ENCODE measurements at regions not wholly inside any gene's neighbourhood (a gene's known extent, or its start where the extent isn't known, plus 50 kb on each side); places are given as distances from the start of the nearest gene placed in this dataset.

DNA sequence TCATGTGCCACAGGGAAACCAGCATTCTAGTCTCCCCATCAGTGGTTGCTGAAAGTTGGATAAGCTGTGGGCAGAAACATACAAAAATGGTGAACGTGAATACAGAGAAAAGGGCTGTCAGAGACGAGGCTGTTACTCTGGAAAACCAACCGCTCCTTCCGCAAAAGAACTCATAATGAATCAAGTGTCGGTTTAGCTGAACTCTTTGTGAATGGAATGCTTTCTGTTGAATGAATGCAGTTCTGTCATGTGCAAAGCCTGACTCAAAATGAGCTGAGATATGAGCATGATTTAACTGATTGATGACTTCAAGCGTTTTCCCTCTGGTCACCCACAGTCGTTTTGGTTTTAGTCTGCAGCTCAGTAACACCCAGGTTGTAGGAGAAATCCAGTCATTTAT lies 298.3 kb downstream of the ETS1 start:
- DNase-seq (ENCODE audit: low read depth in 1 of 2, low spot score in 1 of 2), result no peak
- ATAC-seq, result no peak
- TF ChIP-seq POLR2A (IDR thresholded peaks at IDR 0.05; ENCODE audit: low read length) (no peak), HOXB13 (CRISPR knock-in tag; IDR thresholded peaks at IDR 0.05; ENCODE audit: low read depth) (no peak), ZFP36 (IDR thresholded peaks at IDR 0.05; ENCODE audit: borderline replicate concordance, partially characterized antibody) (no peak), TFCP2L1 (CRISPR knock-in tag; IDR thresholded peaks at IDR 0.05) (no peak), KDM5A (IDR thresholded peaks at IDR 0.05) (no peak), RNF2 (IDR thresholded peaks at IDR 0.05; ENCODE audit: borderline replicate concordance, low read depth) (no peak), GATA3 (IDR thresholded peaks at IDR 0.05; ENCODE audit: borderline replicate concordance) (no peak), BHLHE40 (IDR thresholded peaks at IDR 0.05; ENCODE audit: low read depth, low read length) (no peak), HEYL (CRISPR knock-in tag; IDR thresholded peaks at IDR 0.05) (no peak), NPAS2 (CRISPR knock-in tag; IDR thresholded peaks at IDR 0.05; ENCODE audit: borderline replicate concordance) (no peak), RARB (CRISPR knock-in tag; IDR thresholded peaks at IDR 0.05) (no peak)
- TF ChIP-seq, protein P1, sequence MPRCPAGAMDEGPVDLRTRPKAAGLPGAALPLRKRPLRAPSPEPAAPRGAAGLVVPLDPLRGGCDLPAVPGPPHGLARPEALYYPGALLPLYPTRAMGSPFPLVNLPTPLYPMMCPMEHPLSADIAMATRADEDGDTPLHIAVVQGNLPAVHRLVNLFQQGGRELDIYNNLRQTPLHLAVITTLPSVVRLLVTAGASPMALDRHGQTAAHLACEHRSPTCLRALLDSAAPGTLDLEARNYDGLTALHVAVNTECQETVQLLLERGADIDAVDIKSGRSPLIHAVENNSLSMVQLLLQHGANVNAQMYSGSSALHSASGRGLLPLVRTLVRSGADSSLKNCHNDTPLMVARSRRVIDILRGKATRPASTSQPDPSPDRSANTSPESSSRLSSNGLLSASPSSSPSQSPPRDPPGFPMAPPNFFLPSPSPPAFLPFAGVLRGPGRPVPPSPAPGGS (IDR thresholded peaks at IDR 0.05), result no peak
- TF ChIP-seq, protein P2, sequence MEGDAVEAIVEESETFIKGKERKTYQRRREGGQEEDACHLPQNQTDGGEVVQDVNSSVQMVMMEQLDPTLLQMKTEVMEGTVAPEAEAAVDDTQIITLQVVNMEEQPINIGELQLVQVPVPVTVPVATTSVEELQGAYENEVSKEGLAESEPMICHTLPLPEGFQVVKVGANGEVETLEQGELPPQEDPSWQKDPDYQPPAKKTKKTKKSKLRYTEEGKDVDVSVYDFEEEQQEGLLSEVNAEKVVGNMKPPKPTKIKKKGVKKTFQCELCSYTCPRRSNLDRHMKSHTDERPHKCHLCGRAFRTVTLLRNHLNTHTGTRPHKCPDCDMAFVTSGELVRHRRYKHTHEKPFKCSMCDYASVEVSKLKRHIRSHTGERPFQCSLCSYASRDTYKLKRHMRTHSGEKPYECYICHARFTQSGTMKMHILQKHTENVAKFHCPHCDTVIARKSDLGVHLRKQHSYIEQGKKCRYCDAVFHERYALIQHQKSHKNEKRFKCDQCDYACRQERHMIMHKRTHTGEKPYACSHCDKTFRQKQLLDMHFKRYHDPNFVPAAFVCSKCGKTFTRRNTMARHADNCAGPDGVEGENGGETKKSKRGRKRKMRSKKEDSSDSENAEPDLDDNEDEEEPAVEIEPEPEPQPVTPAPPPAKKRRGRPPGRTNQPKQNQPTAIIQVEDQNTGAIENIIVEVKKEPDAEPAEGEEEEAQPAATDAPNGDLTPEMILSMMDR (IDR thresholded peaks at IDR 0.05), result no peak
- TF ChIP-seq, protein P3, sequence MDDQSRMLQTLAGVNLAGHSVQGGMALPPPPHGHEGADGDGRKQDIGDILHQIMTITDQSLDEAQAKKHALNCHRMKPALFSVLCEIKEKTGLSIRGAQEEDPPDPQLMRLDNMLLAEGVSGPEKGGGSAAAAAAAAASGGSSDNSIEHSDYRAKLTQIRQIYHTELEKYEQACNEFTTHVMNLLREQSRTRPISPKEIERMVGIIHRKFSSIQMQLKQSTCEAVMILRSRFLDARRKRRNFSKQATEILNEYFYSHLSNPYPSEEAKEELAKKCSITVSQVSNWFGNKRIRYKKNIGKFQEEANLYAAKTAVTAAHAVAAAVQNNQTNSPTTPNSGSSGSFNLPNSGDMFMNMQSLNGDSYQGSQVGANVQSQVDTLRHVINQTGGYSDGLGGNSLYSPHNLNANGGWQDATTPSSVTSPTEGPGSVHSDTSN (IDR thresholded peaks at IDR 0.05), result no peak
- TF ChIP-seq, protein P4, sequence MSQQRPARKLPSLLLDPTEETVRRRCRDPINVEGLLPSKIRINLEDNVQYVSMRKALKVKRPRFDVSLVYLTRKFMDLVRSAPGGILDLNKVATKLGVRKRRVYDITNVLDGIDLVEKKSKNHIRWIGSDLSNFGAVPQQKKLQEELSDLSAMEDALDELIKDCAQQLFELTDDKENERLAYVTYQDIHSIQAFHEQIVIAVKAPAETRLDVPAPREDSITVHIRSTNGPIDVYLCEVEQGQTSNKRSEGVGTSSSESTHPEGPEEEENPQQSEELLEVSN (IDR thresholded peaks at IDR 0.05; ENCODE audit: borderline replicate concordance, low read depth), result no peak
- TF ChIP-seq, protein P5, sequence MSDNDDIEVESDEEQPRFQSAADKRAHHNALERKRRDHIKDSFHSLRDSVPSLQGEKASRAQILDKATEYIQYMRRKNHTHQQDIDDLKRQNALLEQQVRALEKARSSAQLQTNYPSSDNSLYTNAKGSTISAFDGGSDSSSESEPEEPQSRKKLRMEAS (IDR thresholded peaks at IDR 0.05), result no peak
- TF ChIP-seq, protein P6, sequence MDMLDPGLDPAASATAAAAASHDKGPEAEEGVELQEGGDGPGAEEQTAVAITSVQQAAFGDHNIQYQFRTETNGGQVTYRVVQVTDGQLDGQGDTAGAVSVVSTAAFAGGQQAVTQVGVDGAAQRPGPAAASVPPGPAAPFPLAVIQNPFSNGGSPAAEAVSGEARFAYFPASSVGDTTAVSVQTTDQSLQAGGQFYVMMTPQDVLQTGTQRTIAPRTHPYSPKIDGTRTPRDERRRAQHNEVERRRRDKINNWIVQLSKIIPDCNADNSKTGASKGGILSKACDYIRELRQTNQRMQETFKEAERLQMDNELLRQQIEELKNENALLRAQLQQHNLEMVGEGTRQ (IDR thresholded peaks at IDR 0.05), result no peak
- Histone ChIP-seq H3K4me2 (no peak overlapping the region), H3K9me3 (no peaks in the 10 kb centered on the region), H3K27ac (no peak overlapping the region), H3K4me1 (no peaks in the 10 kb centered on the region), H3K4me3 (no peak overlapping the region)
- no peak for FAIRE-seq
- ChIA-PET POLR2A (no interaction called here), CTCF (interaction anchor here (0.7 to 4.4 kb wide), 6 partner anchors 78 to 343 kb away, joined by 3 to 58 read pairs (median 3); no protein-coding TSS in a partner anchor)
- 67% methylated on average over 7 of the region's 7 CpGs for WGBS (ENCODE audit: missing lambda C conversion rate)

DNA sequence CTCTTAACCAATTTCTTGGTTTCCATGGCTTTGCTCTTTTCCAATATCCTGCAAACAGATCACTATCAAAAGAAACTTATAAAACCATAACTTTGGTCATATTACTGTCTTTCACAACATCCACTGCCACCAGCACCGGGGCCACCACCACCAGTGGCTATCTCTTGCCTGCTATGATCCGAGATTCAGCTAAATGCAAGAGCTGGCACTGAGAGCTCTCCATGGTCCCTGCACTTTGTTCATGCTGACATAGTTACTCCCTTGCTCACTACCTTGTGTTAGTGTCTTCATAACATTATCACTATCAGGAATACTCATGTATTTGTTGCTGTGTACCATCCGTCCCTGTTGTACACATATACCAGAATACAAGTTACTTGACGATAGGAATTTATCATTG lies 299.0 kb downstream of the ETS1 start:
- ATAC-seq (no peak), DNase-seq (ENCODE audit: low read depth in 1 of 2, low spot score in 1 of 2) (no peak), FAIRE-seq (no peak)
- H3K27ac ChIP-seq, result no peak overlapping the region
- TF ChIP-seq, protein P7, sequence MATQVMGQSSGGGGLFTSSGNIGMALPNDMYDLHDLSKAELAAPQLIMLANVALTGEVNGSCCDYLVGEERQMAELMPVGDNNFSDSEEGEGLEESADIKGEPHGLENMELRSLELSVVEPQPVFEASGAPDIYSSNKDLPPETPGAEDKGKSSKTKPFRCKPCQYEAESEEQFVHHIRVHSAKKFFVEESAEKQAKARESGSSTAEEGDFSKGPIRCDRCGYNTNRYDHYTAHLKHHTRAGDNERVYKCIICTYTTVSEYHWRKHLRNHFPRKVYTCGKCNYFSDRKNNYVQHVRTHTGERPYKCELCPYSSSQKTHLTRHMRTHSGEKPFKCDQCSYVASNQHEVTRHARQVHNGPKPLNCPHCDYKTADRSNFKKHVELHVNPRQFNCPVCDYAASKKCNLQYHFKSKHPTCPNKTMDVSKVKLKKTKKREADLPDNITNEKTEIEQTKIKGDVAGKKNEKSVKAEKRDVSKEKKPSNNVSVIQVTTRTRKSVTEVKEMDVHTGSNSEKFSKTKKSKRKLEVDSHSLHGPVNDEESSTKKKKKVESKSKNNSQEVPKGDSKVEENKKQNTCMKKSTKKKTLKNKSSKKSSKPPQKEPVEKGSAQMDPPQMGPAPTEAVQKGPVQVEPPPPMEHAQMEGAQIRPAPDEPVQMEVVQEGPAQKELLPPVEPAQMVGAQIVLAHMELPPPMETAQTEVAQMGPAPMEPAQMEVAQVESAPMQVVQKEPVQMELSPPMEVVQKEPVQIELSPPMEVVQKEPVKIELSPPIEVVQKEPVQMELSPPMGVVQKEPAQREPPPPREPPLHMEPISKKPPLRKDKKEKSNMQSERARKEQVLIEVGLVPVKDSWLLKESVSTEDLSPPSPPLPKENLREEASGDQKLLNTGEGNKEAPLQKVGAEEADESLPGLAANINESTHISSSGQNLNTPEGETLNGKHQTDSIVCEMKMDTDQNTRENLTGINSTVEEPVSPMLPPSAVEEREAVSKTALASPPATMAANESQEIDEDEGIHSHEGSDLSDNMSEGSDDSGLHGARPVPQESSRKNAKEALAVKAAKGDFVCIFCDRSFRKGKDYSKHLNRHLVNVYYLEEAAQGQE (IDR thresholded peaks at IDR 0.05), result peak; percentile 30; the same call in 1 of the 2 replicates
- TF ChIP-seq RCOR1 (IDR thresholded peaks at IDR 0.05; ENCODE audit: low read depth, low read length) (no peak), ZFP36 (IDR thresholded peaks at IDR 0.05; ENCODE audit: borderline replicate concordance, partially characterized antibody) (no peak)
- no peak overlapping the region for H3K4me2 ChIP-seq
- H3K9me3 ChIP-seq, result no peaks in the 10 kb centered on the region
- ChIA-PET POLR2A (no interaction called here), CTCF (interaction anchor here (1.3 to 4.4 kb wide), 5 partner anchors 116 to 344 kb away, joined by 3 to 58 read pairs (median 4); no protein-coding TSS in a partner anchor)
- WGBS (ENCODE audit: missing lambda C conversion rate), result 77% methylated on average over 4 of the region's 4 CpGs
- H3K4me3 ChIP-seq, result no peak overlapping the region
- no peaks in the 10 kb centered on the region for H3K4me1 ChIP-seq
